Bronchial epithelial cell (primary cell): ENCODE measurements at regions not wholly inside any gene's neighbourhood (a gene's known extent, or its start where the extent isn't known, plus 50 kb on each side); places are given as distances from the start of the nearest gene placed in this dataset.

Source experiments
- DNase-seq: peaks from one replicate; pipeline ENCODE4 v3.0.0-alpha.2; 2010; ENCODE audit warnings: low read depth
- FAIRE-seq: peaks from 2 replicates; lab custom pipeline; 2011; peaks lifted over from hg19 to GRCh38; lab: Jason Lieb, UNC
- H3K27me3 ChIP-seq: 2 replicates; pipeline ENCODE4 v1.5.1; 2011; ENCODE audit warnings: low read length; ENCODE audit not compliant: control insufficient read depth, insufficient read depth
- H3K36me3 ChIP-seq: 2 replicates; pipeline ENCODE4 v1.5.1; 2011; ENCODE audit warnings: low read length; ENCODE audit not compliant: control insufficient read depth, insufficient read depth
- H3K4me3 ChIP-seq: 2 replicates; pipeline ENCODE4 v1.5.1; 2011; ENCODE audit warnings: mild to moderate bottlenecking, low read depth, low read length, control low read depth
- TF ChIP-seq, protein P1 (sequence below): IDR thresholded peaks from 2 replicates; pipeline ENCODE4 v1.5.1; 2011; ENCODE audit warnings: mild to moderate bottlenecking, moderate library complexity, low read length, control low read depth, inconsistent platforms; ENCODE audit not compliant: insufficient read depth, severe bottlenecking

DNA sequence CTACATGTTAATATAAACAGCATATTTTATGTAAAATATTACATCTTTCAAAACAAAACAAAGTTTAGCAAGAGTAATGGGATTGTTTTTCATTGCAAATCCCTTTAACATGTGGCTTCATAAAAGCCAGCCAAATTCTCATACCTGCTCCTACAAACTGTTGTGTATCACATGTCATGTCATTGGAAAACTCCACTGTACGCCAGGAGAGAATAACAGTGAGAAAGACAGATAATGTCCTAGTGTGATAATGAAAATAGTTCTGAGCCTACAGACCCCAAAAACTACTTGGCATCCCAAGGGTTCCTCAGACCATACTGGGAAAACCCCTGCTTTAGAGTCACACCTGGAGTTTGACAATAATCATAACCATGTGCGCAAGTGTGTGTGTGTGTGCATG lies 182.7 kb upstream of the HNRNPA3 start:
- H3K4me3 ChIP-seq = no peak overlapping the region
- TF ChIP-seq, protein P1, sequence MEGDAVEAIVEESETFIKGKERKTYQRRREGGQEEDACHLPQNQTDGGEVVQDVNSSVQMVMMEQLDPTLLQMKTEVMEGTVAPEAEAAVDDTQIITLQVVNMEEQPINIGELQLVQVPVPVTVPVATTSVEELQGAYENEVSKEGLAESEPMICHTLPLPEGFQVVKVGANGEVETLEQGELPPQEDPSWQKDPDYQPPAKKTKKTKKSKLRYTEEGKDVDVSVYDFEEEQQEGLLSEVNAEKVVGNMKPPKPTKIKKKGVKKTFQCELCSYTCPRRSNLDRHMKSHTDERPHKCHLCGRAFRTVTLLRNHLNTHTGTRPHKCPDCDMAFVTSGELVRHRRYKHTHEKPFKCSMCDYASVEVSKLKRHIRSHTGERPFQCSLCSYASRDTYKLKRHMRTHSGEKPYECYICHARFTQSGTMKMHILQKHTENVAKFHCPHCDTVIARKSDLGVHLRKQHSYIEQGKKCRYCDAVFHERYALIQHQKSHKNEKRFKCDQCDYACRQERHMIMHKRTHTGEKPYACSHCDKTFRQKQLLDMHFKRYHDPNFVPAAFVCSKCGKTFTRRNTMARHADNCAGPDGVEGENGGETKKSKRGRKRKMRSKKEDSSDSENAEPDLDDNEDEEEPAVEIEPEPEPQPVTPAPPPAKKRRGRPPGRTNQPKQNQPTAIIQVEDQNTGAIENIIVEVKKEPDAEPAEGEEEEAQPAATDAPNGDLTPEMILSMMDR = no peak
- H3K36me3 ChIP-seq = no peaks in the 10 kb centered on the region
- H3K27me3 ChIP-seq = no peaks in the 10 kb centered on the region
- FAIRE-seq = no peak
- no peak for DNase-seq

DNA sequence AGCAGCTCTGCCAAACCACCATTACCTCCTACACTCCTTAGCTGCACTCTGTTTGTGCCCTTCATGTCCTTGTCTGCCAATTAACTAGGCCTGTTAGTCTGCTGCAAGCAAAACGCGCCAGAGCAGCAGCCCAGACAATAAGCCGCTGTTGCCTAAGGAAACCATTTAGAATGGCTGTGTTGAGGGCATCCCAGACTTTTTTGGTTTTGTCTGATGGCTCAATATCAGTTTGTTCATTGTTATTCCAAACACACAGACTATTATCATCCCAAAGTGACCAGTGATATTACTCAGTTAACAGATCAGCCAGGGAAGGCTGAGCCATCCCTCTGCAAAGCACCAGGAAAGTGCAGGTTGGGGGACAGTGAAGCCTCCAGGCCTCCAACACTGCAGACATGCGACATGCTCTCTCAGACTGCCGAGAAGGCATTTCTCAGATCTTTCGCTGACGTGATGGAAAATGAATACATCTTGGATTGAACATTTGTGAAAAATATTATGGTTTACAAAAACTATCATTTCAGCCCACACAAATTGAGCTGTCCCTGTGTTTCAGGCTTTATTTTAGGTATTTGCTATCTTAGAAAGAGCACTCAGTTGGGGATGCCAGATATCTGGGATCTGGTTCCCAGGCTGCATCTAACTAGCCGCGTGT lies 182.0 kb upstream of the HNRNPA3 start:
- DNase-seq = no peak
- no peak for FAIRE-seq
- H3K4me3 ChIP-seq = no peak overlapping the region
- H3K27me3 ChIP-seq = no peaks in the 10 kb centered on the region
- H3K36me3 ChIP-seq = no peaks in the 10 kb centered on the region
- TF ChIP-seq, protein P1 = no peak

DNA sequence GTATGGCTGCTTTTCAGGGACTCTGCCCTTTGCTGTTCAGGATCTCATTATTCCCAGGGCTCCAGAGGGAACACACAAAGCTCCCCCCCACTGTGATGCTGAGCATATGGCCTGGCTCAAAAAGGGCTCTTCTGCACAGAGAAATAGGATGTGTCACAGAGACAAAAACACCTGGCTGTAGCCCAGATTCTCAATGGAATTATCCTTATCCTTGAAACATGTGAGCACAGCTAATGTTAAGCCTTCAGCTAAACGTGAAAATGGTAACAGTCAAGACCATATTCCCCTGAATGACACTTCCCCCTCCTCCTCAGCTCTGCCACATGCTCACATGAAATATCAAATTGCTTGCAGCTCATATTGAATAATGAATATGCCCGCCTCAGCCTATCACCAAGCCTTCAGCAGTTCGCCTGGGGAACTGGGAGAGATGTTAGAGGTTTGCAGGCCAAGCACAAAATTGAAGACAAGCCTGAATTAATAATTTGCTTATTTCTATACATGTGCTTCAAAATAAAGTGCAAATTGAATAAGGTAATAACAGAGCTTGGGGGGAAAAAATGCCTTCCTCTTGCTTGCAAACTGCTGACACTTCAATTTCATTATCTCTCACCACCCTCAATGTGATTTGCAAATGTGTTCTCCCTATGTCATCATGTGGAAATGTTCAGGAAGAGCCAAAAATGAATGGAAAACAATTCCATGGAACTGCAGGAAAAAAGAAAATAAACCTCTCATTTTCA lies 181.0 kb upstream of the HNRNPA3 start:
- no peaks in the 10 kb centered on the region for H3K27me3 ChIP-seq
- FAIRE-seq = no peak
- TF ChIP-seq, protein P1 = no peak
- H3K4me3 ChIP-seq = no peak overlapping the region
- DNase-seq = no peak
- no peaks in the 10 kb centered on the region for H3K36me3 ChIP-seq

DNA sequence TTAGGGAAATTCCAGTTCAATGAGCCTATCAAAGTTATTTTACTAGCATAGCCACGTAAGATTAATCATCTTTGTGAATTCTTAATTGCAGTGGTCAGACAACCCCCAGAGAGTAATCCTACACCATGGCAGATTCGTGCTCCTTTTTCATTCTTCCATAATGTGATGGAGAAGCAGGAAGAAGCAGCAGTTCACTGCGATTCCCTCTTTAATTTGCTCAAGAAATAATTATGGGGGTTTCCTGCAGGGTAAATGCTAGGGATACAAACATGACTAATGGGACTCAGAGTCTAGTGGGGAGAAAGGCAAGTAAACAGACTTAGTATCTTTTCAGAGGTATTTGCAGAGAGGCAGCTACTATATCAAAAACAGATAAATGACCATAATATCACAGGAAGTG lies 175.8 kb upstream of the HNRNPA3 start:
- TF ChIP-seq, protein P1 = no peak
- H3K36me3 ChIP-seq = no peaks in the 10 kb centered on the region
- FAIRE-seq = no peak
- H3K27me3 ChIP-seq = no peaks in the 10 kb centered on the region
- DNase-seq = no peak
- H3K4me3 ChIP-seq = no peak overlapping the region

DNA sequence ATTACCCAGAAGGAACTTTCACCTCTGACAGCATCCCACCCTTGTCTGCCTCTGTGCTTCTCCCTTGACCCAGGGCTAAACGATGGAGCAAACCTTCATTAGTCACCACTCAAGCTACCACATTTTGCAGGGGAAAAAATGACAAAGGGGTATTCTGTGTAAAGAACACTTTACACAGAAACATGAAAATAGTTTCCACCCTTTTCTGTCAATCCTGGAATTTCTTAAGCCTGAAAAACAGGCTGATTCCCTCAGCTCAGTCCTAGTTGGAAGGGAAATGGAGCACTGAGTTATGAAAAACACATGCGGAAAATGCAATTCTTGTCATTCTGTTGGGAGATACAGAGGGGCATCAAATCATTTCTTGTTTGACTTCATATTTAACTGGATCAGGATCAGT lies 175.0 kb upstream of the HNRNPA3 start:
- DNase-seq (no peak), FAIRE-seq (no peak)
- no peaks in the 10 kb centered on the region for H3K36me3 ChIP-seq
- no peak overlapping the region for H3K4me3 ChIP-seq
- TF ChIP-seq, protein P1 = no peak
- H3K27me3 ChIP-seq = no peaks in the 10 kb centered on the region
